Liver (tissue), 7 donors: ENCODE measurements at regions not wholly inside any gene's neighbourhood (a gene's known extent, or its start where the extent isn't known, plus 50 kb on each side); places are given as distances from the start of the nearest gene placed in this dataset.

ENCODE experiments used
- DNase-seq: peaks from one replicate; pipeline ENCODE4 v3.0.0-alpha.2; 2017; ENCODE audit warnings: low spot score
- H3K27ac ChIP-seq, 2 donors: one replicate each; pipeline ENCODE4 v1.7.0; 2013; ENCODE audit warnings: inconsistent platforms in 2 of 2, low read length in 2 of 2, control low read depth in 1 of 2, low read depth in 1 of 2, mild to moderate bottlenecking in 1 of 2
- H3K27me3 ChIP-seq, 4 donors: one replicate each; pipeline versions ENCODE4 v1.6.1 to v1.7.0; 2013; ENCODE audit warnings: low read length in 3 of 4, inconsistent platforms in 1 of 4, mild to moderate bottlenecking in 1 of 4, moderate library complexity in 1 of 4; ENCODE audit not compliant: control insufficient read depth in 4 of 4, insufficient read depth in 4 of 4
- H3K36me3 ChIP-seq, 4 donors: one replicate each; pipeline versions ENCODE4 v1.6.1 to v1.7.0; 2013; ENCODE audit warnings: low read length in 3 of 4, mild to moderate bottlenecking in 3 of 4, low read depth in 1 of 4, moderate library complexity in 1 of 4; ENCODE audit not compliant: control insufficient read depth in 4 of 4, insufficient read depth in 3 of 4
- H3K4me1 ChIP-seq, 4 donors: one replicate each; pipeline versions ENCODE4 v1.6.1 to v1.7.0; 2013; ENCODE audit warnings: low read length in 3 of 4, mild to moderate bottlenecking in 3 of 4, moderate library complexity in 1 of 4; ENCODE audit not compliant: control insufficient read depth in 4 of 4, insufficient read depth in 4 of 4
- H3K4me3 ChIP-seq, 3 donors: one replicate each; pipeline versions ENCODE4 v1.6.1 to v1.7.0; 2013; ENCODE audit warnings: low read length in 3 of 3, control low read depth in 1 of 3, low read depth in 1 of 3, mild to moderate bottlenecking in 1 of 3
- H3K9ac ChIP-seq, 2 donors: one replicate each; pipeline ENCODE4 v1.7.0; 2013; ENCODE audit warnings: low read length in 2 of 2, mild to moderate bottlenecking in 2 of 2, moderate library complexity in 2 of 2, control low read depth in 1 of 2, low read depth in 1 of 2
- H3K9me3 ChIP-seq, 4 donors: one replicate each; pipeline versions ENCODE4 v1.6.1 to v1.7.0; 2013; ENCODE audit warnings: low read length in 3 of 4; ENCODE audit not compliant: control insufficient read depth in 4 of 4
- ATF3 ChIP-seq: IDR thresholded peaks from 2 replicates; pipeline ENCODE4 v1.6.1; 2016; ENCODE audit warnings: antibody characterized with exemption
- EGR1 ChIP-seq, 2 donors: IDR thresholded peaks; 2 replicates each; pipeline ENCODE4 v1.6.1; 2016 to 2018; ENCODE audit warnings: antibody characterized with exemption in 2 of 2, low read depth in 2 of 2
- FOXA1 ChIP-seq: IDR thresholded peaks from 2 replicates; pipeline ENCODE4 v1.6.1; 2016; ENCODE audit warnings: antibody characterized with exemption
- FOXA2 ChIP-seq: IDR thresholded peaks from 2 replicates; pipeline ENCODE4 v1.6.1; 2016; ENCODE audit warnings: antibody characterized with exemption
- GABPA ChIP-seq, 2 donors: IDR thresholded peaks in 1 of 2; conservative IDR thresholded peaks in 1 of 2; 2 replicates each; pipeline ENCODE4 v1.6.1; 2016; ENCODE audit warnings: antibody characterized with exemption in 2 of 2, mild to moderate bottlenecking in 1 of 2, moderate library complexity in 1 of 2
- HNF4A ChIP-seq, 2 donors: conservative IDR thresholded peaks; 2 replicates each; pipeline ENCODE4 v1.6.1; 2016; ENCODE audit warnings: antibody characterized with exemption in 2 of 2, mild to moderate bottlenecking in 2 of 2
- HNF4G ChIP-seq: IDR thresholded peaks from 2 replicates; pipeline ENCODE4 v1.6.1; 2016; ENCODE audit warnings: antibody characterized with exemption
- MAX ChIP-seq: IDR thresholded peaks from 2 replicates; pipeline ENCODE4 v1.6.1; 2016; ENCODE audit warnings: antibody characterized with exemption
- NR2F2 ChIP-seq: IDR thresholded peaks from 2 replicates; pipeline ENCODE4 v1.6.1; 2016; ENCODE audit warnings: antibody characterized with exemption
- RAD21 ChIP-seq, 2 donors: IDR thresholded peaks; 2 replicates each; pipeline ENCODE4 v1.6.1; 2016; ENCODE audit warnings: antibody characterized with exemption in 2 of 2, mild to moderate bottlenecking in 2 of 2
- SP1 ChIP-seq: IDR thresholded peaks from 2 replicates; pipeline ENCODE4 v1.6.1; 2018; ENCODE audit warnings: antibody characterized with exemption, mild to moderate bottlenecking
- YY1 ChIP-seq: IDR thresholded peaks from 2 replicates; pipeline ENCODE4 v1.6.1; 2016; ENCODE audit warnings: antibody characterized with exemption, mild to moderate bottlenecking
- WGBS: extraction: QIAGEN DNeasy Blood & Tissue Kit; methylation state at CpG from one replicate; pipeline ENCODE4 v1.1.7; 2013; 5-methylcytosine and 5-hydroxymethylcytosine counted together
- TF ChIP-seq, protein P1 (sequence below): IDR thresholded peaks from 2 replicates; pipeline ENCODE4 v1.6.1; 2016; ENCODE audit warnings: antibody characterized with exemption, mild to moderate bottlenecking
- TF ChIP-seq, protein P2 (sequence below): IDR thresholded peaks from 2 replicates; pipeline ENCODE4 v1.6.1; 2016; ENCODE audit warnings: antibody characterized with exemption
- donor health status: healthy.
- donor health status: healthy.
- donor health status: healthy.
- donor health status: healthy.

- TF ChIP-seq ATF3 (peak; percentile 19), SP1 (peak; percentile 87), NR2F2 (peak; percentile 51), MAX (no peak)
Measured at GRCh38 chrX:34404386-34405070, 252.6 kb downstream of the TMEM47 start (continued).

DNA sequence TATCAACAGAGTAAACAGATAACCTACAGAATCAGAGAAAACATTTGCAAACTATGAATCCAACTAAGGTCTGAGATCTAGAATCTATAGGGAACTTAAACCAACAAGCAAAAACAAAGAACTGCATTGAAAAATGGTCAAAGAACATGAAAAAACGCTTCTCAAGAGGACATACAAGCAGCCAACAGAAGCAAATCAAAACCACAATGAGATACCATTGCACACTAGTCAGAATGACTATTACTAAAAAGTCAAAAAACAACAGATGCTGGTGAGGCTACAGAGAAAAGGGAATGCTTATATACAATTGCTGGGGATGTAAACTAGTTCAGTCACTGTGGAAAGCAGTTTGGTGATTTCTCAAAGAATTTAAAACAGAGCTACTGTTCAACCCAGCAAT lies 255.7 kb downstream of the TMEM47 start:
- H3K27ac ChIP-seq, result no peak overlapping the region
- no peak overlapping the region for H3K4me3 ChIP-seq
- no peaks in the 10 kb centered on the region for H3K36me3 ChIP-seq
- 78% methylated on average over 1 of the region's 1 CpG for WGBS
- H3K4me1 ChIP-seq, result peaks cover 2 to 11% (median 8%) of the 10 kb centered on the region in 4 donors
- TF ChIP-seq FOXA1, result no peak
- TF ChIP-seq HNF4A (conservative IDR thresholded peaks at IDR 0.05), result no peak
- TF ChIP-seq, protein P1, sequence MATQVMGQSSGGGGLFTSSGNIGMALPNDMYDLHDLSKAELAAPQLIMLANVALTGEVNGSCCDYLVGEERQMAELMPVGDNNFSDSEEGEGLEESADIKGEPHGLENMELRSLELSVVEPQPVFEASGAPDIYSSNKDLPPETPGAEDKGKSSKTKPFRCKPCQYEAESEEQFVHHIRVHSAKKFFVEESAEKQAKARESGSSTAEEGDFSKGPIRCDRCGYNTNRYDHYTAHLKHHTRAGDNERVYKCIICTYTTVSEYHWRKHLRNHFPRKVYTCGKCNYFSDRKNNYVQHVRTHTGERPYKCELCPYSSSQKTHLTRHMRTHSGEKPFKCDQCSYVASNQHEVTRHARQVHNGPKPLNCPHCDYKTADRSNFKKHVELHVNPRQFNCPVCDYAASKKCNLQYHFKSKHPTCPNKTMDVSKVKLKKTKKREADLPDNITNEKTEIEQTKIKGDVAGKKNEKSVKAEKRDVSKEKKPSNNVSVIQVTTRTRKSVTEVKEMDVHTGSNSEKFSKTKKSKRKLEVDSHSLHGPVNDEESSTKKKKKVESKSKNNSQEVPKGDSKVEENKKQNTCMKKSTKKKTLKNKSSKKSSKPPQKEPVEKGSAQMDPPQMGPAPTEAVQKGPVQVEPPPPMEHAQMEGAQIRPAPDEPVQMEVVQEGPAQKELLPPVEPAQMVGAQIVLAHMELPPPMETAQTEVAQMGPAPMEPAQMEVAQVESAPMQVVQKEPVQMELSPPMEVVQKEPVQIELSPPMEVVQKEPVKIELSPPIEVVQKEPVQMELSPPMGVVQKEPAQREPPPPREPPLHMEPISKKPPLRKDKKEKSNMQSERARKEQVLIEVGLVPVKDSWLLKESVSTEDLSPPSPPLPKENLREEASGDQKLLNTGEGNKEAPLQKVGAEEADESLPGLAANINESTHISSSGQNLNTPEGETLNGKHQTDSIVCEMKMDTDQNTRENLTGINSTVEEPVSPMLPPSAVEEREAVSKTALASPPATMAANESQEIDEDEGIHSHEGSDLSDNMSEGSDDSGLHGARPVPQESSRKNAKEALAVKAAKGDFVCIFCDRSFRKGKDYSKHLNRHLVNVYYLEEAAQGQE, result no peak
- TF ChIP-seq GABPA (IDR thresholded peaks at IDR 0.05 in 1 of 2, conservative IDR thresholded peaks at IDR 0.05 in 1 of 2), result no peak
- no peak overlapping the region for H3K9ac ChIP-seq
- H3K27me3 ChIP-seq, result no peaks in the 10 kb centered on the region
- H3K9me3 ChIP-seq, result no peaks in the 10 kb centered on the region
- DNase-seq, result no peak

DNA sequence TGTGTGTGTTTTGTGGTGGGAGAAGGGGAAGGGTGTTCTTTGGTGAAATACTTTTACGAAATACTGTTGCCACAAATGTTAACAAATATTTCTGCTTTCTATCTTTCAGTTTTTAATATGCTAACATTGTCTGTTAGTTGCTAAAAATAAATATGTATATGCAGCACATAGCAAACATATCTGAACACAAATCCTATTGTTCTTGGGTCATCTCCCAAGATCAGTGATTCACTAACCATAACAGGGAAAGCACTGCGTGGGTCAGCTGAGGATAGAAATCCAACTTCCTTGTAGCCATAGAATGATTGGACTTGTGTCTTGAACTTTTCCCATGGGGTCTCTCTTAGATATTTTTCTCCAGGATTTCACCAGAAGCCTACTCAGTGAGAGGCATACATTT lies 250.3 kb upstream of the FAM47A start:
- WGBS, result 77% methylated on average over 2 of the region's 2 CpGs
- TF ChIP-seq FOXA2 (no peak), ATF3 (no peak), HNF4A (conservative IDR thresholded peaks at IDR 0.05) (no peak), SP1 (no peak), FOXA1 (no peak), MAX (no peak), YY1 (no peak)
- Histone ChIP-seq H3K9ac (no peak overlapping the region), H3K4me1 (no peaks in the 10 kb centered on the region), H3K36me3 (no peaks in the 10 kb centered on the region), H3K9me3 (no peaks in the 10 kb centered on the region), H3K27ac (no peak overlapping the region), H3K4me3 (no peak overlapping the region), H3K27me3 (no peaks in the 10 kb centered on the region)
- no peak for DNase-seq

DNA sequence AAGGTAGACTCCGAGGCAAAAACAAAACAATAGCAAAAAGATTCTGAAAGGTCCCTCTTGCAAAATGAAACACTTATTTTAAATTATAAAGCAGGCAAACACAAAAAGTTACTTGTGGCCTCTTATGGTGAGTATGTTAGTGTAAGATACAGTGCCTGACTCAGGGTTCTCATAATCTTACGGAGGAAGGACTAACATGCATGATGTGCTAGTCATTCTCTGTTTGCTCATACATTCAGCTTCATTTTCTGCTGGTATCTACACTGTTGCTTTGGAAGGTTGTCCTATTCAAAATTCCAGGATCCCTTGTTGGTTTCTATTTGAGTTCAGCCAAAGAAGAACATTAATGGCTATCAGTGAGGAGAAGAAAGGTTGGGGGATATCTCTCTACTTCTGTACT lies 249.1 kb upstream of the FAM47A start:
- DNase-seq, result no peak
- H3K4me3 ChIP-seq, result no peak overlapping the region
- H3K36me3 ChIP-seq, result no peaks in the 10 kb centered on the region
- WGBS, result 85% methylated on average over 2 of the region's 2 CpGs
- no peak for TF ChIP-seq GABPA (IDR thresholded peaks at IDR 0.05 in 1 of 2, conservative IDR thresholded peaks at IDR 0.05 in 1 of 2)
- TF ChIP-seq RAD21 (IDR thresholded peaks at IDR 0.05), result no peak
- TF ChIP-seq HNF4G, result no peak
- no peak for TF ChIP-seq EGR1 (IDR thresholded peaks at IDR 0.05; ENCODE audit: low read depth in 2 of 2)
- TF ChIP-seq, protein P2, sequence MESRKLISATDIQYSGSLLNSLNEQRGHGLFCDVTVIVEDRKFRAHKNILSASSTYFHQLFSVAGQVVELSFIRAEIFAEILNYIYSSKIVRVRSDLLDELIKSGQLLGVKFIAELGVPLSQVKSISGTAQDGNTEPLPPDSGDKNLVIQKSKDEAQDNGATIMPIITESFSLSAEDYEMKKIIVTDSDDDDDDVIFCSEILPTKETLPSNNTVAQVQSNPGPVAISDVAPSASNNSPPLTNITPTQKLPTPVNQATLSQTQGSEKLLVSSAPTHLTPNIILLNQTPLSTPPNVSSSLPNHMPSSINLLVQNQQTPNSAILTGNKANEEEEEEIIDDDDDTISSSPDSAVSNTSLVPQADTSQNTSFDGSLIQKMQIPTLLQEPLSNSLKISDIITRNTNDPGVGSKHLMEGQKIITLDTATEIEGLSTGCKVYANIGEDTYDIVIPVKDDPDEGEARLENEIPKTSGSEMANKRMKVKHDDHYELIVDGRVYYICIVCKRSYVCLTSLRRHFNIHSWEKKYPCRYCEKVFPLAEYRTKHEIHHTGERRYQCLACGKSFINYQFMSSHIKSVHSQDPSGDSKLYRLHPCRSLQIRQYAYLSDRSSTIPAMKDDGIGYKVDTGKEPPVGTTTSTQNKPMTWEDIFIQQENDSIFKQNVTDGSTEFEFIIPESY, result no peak
- no peaks in the 10 kb centered on the region for H3K4me1 ChIP-seq
- H3K9me3 ChIP-seq, result no peaks in the 10 kb centered on the region
- no peak overlapping the region for H3K27ac ChIP-seq
- H3K9ac ChIP-seq, result no peak overlapping the region
- H3K27me3 ChIP-seq, result no peaks in the 10 kb centered on the region
